GM19467 (cell line): ENCODE measurements at regions not wholly inside any gene's neighbourhood (a gene's known extent, or its start where the extent isn't known, plus 50 kb on each side); places are given as distances from the start of the nearest gene placed in this dataset.
"Not testable (repeated sequence)": the region's sequence is repeated elsewhere in the genome, so short reads cannot be mapped to it uniquely, and the experiment has no call there.

ENCODE experiments used
- ATAC-seq: cut with Tn5 transposase; IDR thresholded peaks from one replicate; pipeline ENCODE4 v1.9.1; 2021; ENCODE audit warnings: mild to moderate bottlenecking, moderate library complexity; ENCODE audit not compliant: unreplicated experiment

GRCh38 chr12:46942579-46942978 is 116.8 kb upstream of the SLC38A4 start:
- no peak for ATAC-seq

DNA sequence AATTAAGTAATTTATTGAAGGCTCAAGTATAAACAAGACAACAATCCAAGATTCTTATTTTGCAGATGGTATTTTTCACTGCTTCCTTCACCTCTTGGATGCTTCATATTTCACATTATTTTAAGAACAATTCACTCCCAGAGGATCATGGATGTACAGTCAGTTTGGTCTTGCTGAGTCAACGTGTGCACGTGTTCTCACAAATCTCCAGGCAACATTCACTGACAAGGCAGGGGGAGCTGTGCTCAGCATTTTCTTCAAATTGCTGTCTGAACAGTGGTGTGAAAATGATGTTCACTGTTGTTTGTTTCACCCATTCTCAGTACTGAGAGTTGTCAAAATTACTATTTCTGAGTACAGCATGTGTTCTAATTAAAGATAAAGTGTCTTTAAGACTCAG is 118.3 kb upstream of the SLC38A4 start:
- ATAC-seq: no peak

- no peak for ATAC-seq
Observed at GRCh38 chr12:46944771-46945170, 119.0 kb upstream of the SLC38A4 start.

DNA sequence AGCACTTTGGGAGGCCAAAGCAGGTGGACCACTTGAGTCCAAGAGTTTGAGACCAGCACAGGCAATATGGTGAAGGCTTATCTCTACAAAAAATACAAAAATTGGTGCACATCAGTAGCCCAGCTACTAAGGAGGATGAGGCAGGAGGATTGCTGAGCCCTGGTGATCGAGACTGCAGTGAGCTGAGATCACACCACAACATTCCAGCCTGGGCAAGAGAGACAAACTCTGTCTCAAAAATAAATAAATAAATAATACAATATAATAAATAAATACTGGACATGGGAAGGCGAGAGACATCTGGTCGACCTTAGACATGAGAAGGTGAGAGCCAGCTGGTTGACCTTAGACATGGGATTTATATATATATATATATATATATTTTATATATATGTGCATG is 119.8 kb upstream of the SLC38A4 start:
- no peak for ATAC-seq

GRCh38 chr12:46946137-46946536 is 120.3 kb upstream of the SLC38A4 start:
- no peak for ATAC-seq

GRCh38 chr12:46948936-46949545 is 123.2 kb upstream of the SLC38A4 start:
- no peak for ATAC-seq

GRCh38 chr12:46950094-46950493 is 124.3 kb upstream of the SLC38A4 start:
- no peak for ATAC-seq

- no peak for ATAC-seq
Observed at GRCh38 chr12:46952880-46953483, 126.4 kb upstream of the PCED1B start.

GRCh38 chr12:46956451-46957035 is 122.9 kb upstream of the PCED1B start:
- ATAC-seq: no peak

GRCh38 chr12:46958053-46958452 is 121.4 kb upstream of the PCED1B start:
- ATAC-seq: no peak

DNA sequence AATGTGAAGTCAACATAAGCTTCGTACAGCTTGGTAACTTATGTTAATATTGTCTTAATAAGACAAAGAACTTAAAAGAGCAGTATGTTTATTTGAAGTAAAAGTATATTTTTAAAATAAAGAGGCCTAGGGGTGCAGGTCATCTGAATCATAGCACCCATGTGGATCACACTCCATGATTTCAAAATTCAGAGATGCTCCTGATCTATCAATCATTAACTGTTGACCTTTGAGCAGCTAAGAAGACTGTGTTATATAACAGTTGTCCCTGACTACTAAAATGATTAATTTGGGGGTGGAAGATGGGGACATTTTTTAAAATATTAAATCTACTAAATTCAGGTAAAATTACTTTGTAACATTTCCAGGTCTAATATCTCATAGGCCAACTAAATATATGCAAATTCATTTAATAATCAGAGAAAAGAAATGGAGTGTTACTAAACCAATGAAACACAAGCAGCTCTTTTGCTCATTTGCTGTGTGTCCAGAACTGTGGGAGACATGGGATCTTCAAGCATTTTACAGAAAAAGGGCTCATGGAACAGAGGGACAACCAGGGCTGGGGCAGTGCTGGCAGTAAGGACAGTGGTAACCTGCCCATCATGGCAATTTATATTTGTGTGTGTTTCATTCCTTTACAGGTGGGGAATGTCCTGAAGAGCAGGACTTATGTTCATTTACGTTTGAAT is 120.7 kb upstream of the PCED1B start:
- ATAC-seq: no peak

- no peak for ATAC-seq
Observed at GRCh38 chr12:46959502-46959901, 119.9 kb upstream of the PCED1B start.

DNA sequence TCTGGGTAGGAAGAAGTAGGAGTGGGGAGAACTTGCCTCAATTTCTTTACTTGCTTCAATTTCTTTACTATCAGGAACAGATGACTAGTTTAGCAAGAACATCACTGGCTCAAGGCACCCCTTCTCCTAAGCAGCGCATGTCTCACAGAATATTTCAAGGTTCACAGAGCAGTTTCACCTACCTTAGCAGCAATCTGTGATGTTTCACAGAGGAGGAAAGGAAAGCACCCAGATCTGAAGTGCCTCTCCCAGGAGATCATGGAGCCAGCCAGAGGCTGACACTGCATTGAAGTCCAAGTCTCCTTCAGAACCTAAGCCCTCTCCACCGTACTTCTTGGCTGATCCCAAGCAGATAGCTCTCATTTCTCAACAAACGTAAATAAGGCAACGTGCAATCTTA is 118.7 kb upstream of the PCED1B start:
- ATAC-seq: no peak

- ATAC-seq: no peak
Observed at GRCh38 chr12:46963191-46963590, 116.2 kb upstream of the PCED1B start.

DNA sequence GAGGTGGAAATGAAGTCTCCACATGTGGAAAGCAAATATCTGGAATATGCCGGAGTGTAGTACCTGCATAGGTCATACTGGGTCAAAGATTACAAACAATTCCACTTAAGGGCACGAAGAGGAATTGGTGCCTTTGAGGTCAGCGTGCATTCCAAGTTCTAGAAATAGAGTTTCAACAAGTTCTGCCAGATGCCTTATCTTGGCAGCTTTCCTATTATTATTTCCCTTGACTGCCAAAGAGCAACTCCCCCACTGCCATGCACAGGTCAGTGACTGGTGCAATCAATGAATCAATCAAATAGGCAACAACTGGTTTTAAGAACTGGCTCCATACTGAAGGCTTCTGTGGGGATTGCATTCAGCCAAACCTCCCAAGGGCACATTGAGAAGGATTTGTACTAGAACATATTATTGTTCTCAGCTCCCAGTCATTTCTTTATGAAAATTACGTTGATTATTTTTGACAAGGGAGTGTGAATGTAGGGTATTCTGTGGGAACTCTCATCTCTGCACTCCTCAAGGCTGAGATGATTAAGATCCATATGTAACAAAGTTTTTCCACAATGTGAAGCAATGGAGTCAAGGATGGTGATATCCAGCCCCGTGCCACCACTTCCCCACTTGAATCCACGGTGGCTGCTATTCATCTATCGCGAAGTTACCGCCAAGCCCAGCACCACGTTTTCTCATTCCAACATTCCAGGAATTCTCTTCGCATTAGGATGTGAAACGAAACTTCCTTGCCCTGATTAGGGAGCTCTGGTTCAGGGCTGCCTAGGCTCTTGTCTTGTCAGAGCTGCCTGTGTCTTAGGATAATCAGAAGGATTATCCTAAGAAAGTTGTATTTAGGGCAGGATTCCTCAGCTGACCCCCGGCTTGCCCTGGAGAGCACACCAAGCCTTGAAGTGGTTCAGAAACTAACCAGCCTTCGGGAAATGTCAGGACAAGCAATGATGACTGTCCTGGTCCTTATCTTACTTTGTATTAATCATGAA is 115.1 kb upstream of the PCED1B start:
- no peak for ATAC-seq

- no peak for ATAC-seq
Observed at GRCh38 chr12:46965137-46965536, 114.3 kb upstream of the PCED1B start.

GRCh38 chr12:46965880-46966279 is 113.5 kb upstream of the PCED1B start:
- no peak for ATAC-seq

DNA sequence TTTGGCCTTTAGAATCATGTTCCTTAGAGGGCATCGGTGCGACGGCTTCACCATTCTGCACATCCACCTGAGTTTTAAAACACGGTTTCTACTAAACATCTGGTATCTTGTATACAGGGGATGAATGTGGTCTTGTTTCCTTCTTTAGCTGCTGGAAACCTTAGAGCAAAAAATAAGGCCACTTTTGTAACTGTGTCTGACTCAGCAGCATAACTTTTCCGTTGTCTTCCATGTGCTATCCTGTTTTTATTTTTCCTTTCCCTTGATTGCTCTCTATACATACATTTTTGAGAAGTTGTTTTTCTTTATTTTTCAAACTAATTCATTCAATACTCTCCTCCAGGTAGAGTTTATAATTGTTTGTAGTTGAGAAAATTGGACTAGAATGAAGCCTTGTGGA is 108.8 kb upstream of the PCED1B start:
- no peak for ATAC-seq

DNA sequence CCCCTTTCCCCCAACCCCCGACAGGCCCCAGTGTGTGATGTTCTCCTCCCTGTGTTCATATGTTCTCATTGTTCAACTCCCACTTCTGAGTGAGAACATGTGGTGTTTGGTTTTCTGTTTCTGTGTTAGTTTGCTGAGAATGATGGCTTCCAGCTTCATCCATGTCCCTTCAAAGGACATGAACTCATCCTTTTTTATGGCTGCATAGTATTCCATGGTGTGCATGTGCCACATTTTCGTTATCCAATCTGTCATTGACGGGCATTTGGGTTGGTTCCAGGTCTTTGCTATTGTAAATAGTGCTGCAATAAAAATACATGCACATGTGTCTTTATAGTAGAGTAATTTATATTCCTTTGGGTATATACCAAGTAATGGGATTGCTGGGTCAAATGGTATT is 105.5 kb upstream of the PCED1B start:
- ATAC-seq: not testable (repeated sequence)

DNA sequence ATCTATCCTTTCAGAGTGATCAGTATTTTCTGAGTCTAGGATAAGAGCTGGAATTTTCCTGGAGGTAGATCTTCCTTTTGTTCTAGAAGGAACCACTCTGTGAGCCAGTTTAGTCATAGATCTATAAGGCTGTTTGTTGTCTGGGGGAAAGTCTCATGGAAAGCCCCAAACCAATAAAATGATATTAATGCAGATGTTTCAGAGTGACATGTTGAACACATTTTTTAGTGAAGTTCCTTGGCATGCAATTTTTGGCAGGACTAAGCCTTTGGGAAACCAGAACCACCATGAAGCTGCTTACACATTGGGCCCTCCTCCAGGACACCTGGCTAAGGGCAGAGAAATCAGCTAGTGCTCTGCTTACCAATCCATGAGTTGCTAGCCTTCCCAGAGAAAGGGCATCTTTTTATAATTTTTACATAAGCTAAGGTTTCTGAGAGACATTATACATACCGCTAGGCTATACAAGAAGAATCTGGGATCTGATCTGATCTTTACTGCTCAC is 101.5 kb upstream of the PCED1B start:
- no peak for ATAC-seq

DNA sequence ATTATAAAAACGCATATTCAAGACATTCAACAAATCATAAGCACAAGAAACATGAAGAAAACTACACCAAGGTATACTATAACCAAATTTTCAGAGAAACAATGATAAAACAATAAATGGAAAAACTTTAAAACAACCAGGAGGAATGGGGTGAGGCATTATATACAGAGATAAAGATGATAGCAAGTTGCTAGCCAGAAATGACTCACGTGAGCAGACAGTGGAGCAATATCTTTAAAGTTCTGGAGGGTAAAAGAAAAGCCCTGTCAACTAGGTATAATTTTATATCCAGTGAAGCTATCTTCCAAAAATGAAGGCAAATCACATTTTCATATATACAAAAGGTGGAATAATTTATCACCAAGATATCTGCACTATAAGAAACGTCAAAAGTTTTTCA is 97.8 kb upstream of the PCED1B start:
- ATAC-seq: no peak
